Hematopoietic multipotent progenitor cell treated with erythropoietin and hydrocortisone succinate and interleukin-3 and kit ligand, for 8 days (in vitro differentiated cells): ENCODE measurements at regions not wholly inside any gene's neighbourhood (a gene's known extent, or its start where the extent isn't known, plus 50 kb on each side); places are given as distances from the start of the nearest gene placed in this dataset.

Source experiments
- DNase-seq: peaks from one replicate; pipeline ENCODE4 v3.0.0-alpha.2; 2015

- DNase-seq: no peak
These were observed 641.9 kb downstream of the OTOL1 start for GRCh38 chr3:162138509-162138908.

GRCh38 chr3:162139841-162140240, 643.2 kb downstream of the OTOL1 start:
- no peak for DNase-seq

DNA sequence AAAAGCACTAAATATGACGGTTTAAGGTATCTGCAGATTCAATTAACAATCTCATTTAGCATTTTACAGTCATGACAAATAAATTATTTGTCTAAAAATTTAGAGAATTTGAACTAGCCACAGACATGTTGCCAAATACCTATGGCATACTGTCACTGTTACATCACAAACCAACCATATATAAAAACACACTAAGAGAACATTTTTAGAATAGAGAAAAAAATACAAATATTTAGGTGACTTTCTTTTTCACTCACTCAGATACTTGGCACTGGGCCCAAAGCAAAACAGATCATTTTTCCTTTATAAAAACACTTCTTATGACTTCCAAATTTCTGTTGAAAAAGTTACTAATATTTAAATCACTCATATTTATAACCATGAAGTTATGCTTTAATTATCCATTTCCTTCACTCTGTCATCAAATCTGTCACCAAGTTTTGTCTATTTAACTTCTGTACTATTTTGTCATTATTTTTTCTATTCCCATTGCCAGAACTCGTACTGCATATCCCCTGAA, 644.7 kb downstream of the OTOL1 start:
- no peak for DNase-seq

GRCh38 chr3:162142511-162142910, 645.9 kb downstream of the OTOL1 start:
- no peak for DNase-seq

GRCh38 chr3:162143180-162143579, 646.6 kb downstream of the OTOL1 start:
- no peak for DNase-seq

- DNase-seq: no peak
These were observed 651.4 kb downstream of the OTOL1 start for GRCh38 chr3:162147996-162148395.

DNA sequence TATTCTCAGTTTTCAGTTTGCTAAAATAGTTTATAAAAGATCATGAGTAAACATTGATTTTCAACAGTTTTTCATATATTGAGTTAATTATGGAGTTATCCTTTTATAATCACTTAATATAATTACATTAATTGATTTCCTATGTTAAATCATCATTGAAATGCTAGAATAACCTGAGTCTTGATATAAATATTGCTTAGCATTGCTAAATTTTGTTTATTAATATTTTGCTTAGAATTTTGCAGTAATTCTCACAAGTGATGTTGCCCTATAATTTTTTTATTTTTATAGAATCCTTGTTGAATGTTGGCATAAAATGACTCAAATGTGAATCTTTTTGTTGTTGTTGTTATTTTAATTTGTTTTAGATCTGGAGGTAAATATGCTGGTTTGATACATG, 654.2 kb downstream of the OTOL1 start:
- no peak for DNase-seq

- DNase-seq: no peak
These were observed 656.0 kb downstream of the OTOL1 start for GRCh38 chr3:162152636-162153035.

- DNase-seq: no peak
These were observed 665.0 kb downstream of the OTOL1 start for GRCh38 chr3:162161595-162161994.

DNA sequence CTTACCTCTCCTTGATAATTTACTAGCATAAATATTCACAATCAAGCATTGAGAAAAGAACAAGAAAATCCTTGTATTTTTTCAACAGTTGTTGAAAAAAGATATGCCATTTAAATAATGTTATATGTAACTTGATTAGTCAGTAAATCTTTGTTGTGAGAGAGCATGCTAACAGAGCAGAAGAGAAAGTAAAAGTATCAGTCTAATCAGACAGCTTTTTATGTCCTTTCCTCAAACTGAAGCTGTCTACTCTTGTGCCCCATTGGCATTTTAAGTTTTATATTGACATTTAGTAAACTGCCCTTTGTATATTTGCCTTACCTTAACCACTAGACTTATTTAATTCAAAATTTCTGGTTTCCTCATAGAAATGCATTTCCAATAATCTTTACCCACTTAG, 668.7 kb downstream of the OTOL1 start:
- no peak for DNase-seq

GRCh38 chr3:162166543-162166942, 669.9 kb downstream of the OTOL1 start:
- DNase-seq: no peak

GRCh38 chr3:162168715-162169114, 672.1 kb downstream of the OTOL1 start:
- no peak for DNase-seq

DNA sequence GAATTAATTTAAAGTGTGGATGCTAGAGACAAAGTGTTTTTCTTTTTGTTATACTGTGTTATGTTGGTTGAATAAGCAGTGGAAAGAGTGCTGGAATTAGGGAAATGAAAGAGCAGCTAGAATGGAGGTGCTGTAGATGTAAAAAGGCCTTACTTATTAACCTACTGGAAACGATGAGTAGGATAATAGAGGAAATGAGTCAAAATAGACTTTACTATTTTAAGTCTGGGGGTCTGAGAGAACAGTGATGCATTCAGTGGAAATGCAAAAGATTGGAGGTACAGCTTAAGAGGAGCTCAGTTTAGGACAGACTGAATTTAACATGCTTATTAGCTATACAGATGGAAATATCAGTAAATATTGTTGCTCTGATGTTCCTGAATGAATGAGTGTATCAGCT, 674.0 kb downstream of the OTOL1 start:
- DNase-seq: no peak

GRCh38 chr3:162171970-162172369, 675.4 kb downstream of the OTOL1 start:
- DNase-seq: no peak

- DNase-seq: no peak
These were observed 678.5 kb downstream of the OTOL1 start for GRCh38 chr3:162175145-162175544.

DNA sequence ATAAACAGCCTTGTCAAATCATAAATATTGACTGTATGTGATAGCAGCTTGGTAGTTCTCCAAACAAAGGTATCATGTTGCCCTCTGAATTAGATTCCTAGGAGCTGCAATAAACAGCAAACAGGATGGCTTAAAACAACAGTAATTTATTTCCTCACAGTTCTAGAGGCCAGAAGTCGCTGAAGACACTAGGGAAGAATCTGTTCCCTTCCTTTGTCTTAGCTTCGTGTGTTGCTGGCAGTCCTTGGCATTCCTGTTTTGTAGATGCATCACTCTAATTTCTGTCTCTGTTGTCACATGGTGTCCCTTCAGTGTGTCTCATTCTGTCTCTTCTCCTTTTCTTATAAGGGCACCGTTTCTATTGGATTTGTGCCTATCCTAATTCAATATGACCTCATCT, 679.3 kb downstream of the OTOL1 start:
- no peak for DNase-seq

DNA sequence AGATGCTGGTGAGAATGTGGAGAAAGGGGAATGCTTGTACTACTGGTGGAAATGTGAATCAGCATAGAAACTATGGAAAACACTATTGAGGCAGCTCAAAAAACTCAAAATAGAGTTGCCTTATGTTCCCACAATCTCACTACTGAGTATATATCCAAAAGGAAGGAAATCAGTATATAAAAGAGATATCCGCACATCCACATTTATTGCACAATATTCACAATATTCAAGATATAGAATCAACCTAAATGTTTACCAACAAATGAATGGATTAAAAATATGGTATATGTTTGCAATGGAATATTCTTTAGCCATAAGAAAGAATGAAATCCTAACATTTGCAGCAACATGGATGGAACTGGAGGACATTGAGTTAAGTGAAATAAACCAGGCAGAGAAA, 686.8 kb downstream of the OTOL1 start:
- DNase-seq: no peak

GRCh38 chr3:162192340-162193029, 695.9 kb downstream of the OTOL1 start:
- DNase-seq: no peak

DNA sequence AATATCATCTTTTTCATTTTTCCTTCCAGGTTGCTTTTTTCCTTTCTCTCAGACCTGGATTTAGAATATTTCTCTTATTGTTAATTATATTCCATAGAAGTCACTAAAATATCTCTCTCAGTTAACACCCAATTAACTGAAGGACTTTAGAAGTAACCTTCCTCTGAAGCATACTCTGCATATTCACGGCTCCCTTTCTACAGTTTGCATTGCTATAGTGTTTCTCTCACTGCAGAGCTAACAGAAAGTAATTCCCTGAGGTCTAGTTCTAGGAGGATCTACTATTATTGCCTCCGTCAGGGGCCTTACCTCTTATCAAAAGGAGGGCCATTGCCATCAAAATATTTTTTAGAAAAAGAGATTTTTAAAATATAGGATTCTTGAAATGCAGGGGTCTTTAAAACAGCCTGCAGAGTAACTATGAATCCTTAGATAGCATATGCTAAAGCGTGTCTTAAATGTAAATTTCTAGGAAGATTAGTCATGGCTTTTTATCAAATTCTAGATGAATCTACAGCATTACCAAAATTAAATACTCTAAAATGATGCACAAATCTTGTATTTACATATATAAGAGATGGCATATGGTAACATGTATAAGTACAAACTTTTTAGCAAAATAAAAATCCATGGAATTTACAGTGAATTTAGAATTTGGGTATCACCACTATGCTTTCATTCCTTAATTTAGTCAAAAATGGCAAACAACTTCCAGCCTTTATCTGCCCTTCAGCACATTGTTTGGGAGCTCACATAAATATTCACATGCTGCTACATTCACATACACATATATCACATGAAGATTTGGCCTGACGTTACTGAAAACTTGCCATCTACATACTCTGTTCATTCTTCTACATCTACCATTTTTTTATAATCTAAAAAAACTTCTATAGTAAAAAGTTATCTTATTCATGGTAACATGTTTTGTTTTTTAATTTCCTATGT, 696.8 kb downstream of the OTOL1 start:
- DNase-seq: no peak

GRCh38 chr3:162195147-162195546, 698.5 kb downstream of the OTOL1 start:
- DNase-seq: no peak

- DNase-seq: no peak
These were observed 700.4 kb downstream of the OTOL1 start for GRCh38 chr3:162196964-162197363.

DNA sequence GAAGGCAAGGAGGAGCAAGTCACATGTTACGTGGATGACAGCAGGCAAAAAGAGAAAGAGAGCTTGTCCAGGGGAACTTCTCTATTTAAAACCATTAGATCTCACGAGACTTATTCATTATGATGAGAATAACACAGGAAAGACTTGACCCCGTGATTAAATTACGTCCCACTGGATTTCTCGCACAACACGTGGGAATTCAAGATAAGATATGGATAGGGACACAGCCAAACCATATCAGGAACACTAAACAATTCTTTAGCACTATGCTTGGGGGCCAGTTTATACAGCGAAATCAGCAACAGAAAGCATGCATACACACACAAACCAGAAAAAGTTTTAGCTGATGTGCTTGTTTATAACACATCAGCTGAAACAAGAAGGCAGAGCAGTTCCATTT, 704.2 kb downstream of the OTOL1 start:
- no peak for DNase-seq

DNA sequence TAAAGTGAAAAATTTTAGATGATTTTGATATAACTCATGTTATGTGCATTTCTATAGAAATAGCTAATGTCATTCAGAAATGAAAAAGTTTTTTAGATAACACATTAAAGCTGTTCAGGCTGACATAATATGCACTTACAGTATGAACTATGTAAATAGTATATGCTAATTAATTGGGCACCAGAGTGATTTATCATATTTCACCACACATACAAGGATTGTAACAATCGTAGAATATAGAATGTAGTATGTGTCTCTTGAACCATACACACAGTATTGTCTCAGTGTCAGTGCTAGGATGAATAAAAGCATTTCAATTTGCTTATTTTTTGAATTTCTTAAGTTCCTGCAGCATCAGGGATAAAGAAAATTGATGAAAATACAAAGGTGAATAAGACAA, 710.0 kb downstream of the OTOL1 start:
- no peak for DNase-seq

GRCh38 chr3:162211470-162211869, 714.9 kb downstream of the OTOL1 start:
- no peak for DNase-seq
